OCI-LY1 (cell line): ENCODE measurements at regions not wholly inside any gene's neighbourhood (a gene's known extent, or its start where the extent isn't known, plus 50 kb on each side); places are given as distances from the start of the nearest gene placed in this dataset.

ENCODE experiments used
- H2AFZ ChIP-seq: fragments of 200-600 bp; sonication (generic), shearing (Covaris generic); 2 replicates; pipeline ENCODE4 v1.6.0; 2014; ENCODE audit warnings: antibody characterized with exemption, mild to moderate bottlenecking, low read length
- H3F3A ChIP-seq: fragments of 200-600 bp; sonication (generic), shearing (Covaris generic); 2 replicates; pipeline ENCODE4 v1.6.0; 2014; ENCODE audit warnings: mild to moderate bottlenecking, antibody characterized with exemption, low read length, moderate library complexity; ENCODE audit not compliant: insufficient read depth
- H3K27ac ChIP-seq: fragments of 200-600 bp; sonication (generic); 2 replicates; pipeline ENCODE4 v1.5.1; 2014; ENCODE audit warnings: low read length, mixed run types, mild to moderate bottlenecking, low read depth; ENCODE audit not compliant: poor library complexity, severe bottlenecking
- H3K27me3 ChIP-seq: fragments of 200-600 bp; sonication (generic); 2 replicates; pipeline ENCODE4 v1.6.0; 2014; ENCODE audit warnings: antibody characterized with exemption, mild to moderate bottlenecking, low read length, moderate library complexity; ENCODE audit not compliant: insufficient read depth
- H3K36me3 ChIP-seq: fragments of 200-600 bp; sonication (generic); 2 replicates; pipeline ENCODE4 v1.6.1; 2014; ENCODE audit warnings: mild to moderate bottlenecking, antibody characterized with exemption, low read length, moderate library complexity, mixed read lengths; ENCODE audit not compliant: insufficient read depth
- H3K4me1 ChIP-seq: fragments of 200-600 bp; sonication (generic); 2 replicates; pipeline ENCODE4 v1.5.1; 2014; ENCODE audit warnings: mild to moderate bottlenecking, low read length, moderate library complexity; ENCODE audit not compliant: insufficient read depth, severe bottlenecking
- H3K4me2 ChIP-seq: fragments of 200-600 bp; sonication (generic), shearing (Covaris generic); 2 replicates; pipeline ENCODE4 v1.6.1; 2014; ENCODE audit warnings: low read length
- H3K4me3 ChIP-seq: fragments of 200-600 bp; sonication (generic); 2 replicates; pipeline ENCODE4 v1.5.1; 2014; ENCODE audit warnings: low read length, low read depth, mild to moderate bottlenecking, mixed read lengths; ENCODE audit not compliant: poor library complexity, severe bottlenecking
- H3K79me2 ChIP-seq: fragments of 200-600 bp; shearing (Covaris generic); 2 replicates; pipeline ENCODE4 v1.6.1; 2016; ENCODE audit warnings: mixed run types, low read length, mixed read lengths; ENCODE audit not compliant: insufficient read depth
- H3K9ac ChIP-seq: fragments of 200-600 bp; sonication (generic), shearing (Covaris generic); 2 replicates; pipeline ENCODE4 v1.6.1; 2014; ENCODE audit warnings: mild to moderate bottlenecking, low read length, mixed read lengths
- H3K9me2 ChIP-seq: fragments of 200-600 bp; sonication (generic), shearing (Covaris generic); 2 replicates; pipeline ENCODE4 v1.6.1; 2014; ENCODE audit warnings: low read depth, mild to moderate bottlenecking, low read length, mixed read lengths
- H3K9me3 ChIP-seq: fragments of 200-600 bp; shearing (Covaris generic); 2 replicates; pipeline ENCODE4 v1.6.1; 2014; ENCODE audit warnings: low read length, mixed read lengths
- H4K20me1 ChIP-seq: fragments of 200-600 bp; sonication (generic), shearing (Covaris generic); 2 replicates; pipeline ENCODE4 v1.6.0; 2016; ENCODE audit warnings: mild to moderate bottlenecking, low read length; ENCODE audit not compliant: insufficient read depth
- CTCF ChIP-seq: fragments of 200-600 bp; sonication (generic), shearing (Covaris generic); IDR thresholded peaks from 2 replicates; pipeline ENCODE4 v1.5.1; 2017; ENCODE audit warnings: mild to moderate bottlenecking, antibody characterized with exemption, low read length, moderate library complexity, mixed read lengths
- EZH2 ChIP-seq: fragments of 200-600 bp; sonication (generic), shearing (Covaris generic); IDR thresholded peaks from 2 replicates; pipeline ENCODE4 v1.8.0; 2017; ENCODE audit warnings: borderline replicate concordance, mixed run types, mild to moderate bottlenecking, antibody characterized with exemption, low read length, moderate library complexity, mixed read lengths

DNA sequence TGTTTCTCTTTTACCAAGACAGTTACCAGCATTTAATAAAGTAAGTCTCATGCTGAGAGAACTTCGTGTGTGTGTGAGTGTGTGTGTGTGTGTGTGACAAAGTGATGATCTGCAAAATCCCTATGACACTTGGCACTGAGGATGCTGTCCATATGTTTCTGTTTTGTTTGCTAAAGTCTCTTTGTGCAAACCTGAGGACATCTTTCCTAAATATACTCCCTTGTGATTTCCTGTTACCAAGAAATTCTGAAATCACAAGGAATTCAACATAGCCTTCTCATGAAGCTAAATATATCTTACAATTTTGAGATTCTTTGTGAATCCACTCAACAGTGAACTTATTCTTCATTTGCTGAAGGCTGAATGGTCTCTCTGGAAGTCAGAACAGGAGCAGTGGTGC, 1359.7 kb upstream of the NRXN1 start:
- H3K4me1 ChIP-seq: no peaks in the 10 kb centered on the region
- H3K9ac ChIP-seq: no peak overlapping the region
- no peaks in the 10 kb centered on the region for H3K27me3 ChIP-seq
- H3F3A ChIP-seq: no peaks in the 10 kb centered on the region
- H3K4me3 ChIP-seq: no peak overlapping the region
- no peaks in the 10 kb centered on the region for H3K36me3 ChIP-seq
- H3K9me3 ChIP-seq: no peaks in the 10 kb centered on the region
- no peaks in the 10 kb centered on the region for H3K9me2 ChIP-seq
- TF ChIP-seq EZH2: no peak
- no peak for TF ChIP-seq CTCF
- no peaks in the 10 kb centered on the region for H3K79me2 ChIP-seq
- no peak overlapping the region for H3K27ac ChIP-seq
- no peak overlapping the region for H2AFZ ChIP-seq
- H4K20me1 ChIP-seq: no peaks in the 10 kb centered on the region
- no peak overlapping the region for H3K4me2 ChIP-seq

DNA sequence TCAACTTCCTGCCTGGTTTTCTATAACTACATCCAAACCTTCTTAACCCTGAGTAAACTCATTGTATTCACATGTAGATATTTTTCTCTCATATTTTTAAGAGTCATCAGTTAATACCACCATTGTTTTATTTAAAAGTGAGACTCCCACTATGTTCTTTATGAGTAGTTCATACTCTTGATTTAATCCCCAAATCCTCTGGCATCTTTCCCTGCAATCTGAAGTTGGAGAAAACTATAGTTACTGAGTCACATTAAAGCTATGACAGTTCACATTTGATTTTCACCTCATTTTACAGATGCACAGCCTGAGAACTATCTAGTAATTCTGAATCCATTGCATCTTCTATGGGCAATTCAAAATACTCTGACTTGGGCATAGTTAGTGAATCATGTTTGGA, 1358.7 kb upstream of the NRXN1 start:
- TF ChIP-seq EZH2 (no peak), CTCF (no peak)
- no peak overlapping the region for H3K4me3 ChIP-seq
- H3K27me3 ChIP-seq: no peaks in the 10 kb centered on the region
- H3K4me2 ChIP-seq: no peak overlapping the region
- H3F3A ChIP-seq: no peaks in the 10 kb centered on the region
- H3K36me3 ChIP-seq: no peaks in the 10 kb centered on the region
- H3K9me2 ChIP-seq: no peaks in the 10 kb centered on the region
- no peak overlapping the region for H3K27ac ChIP-seq
- H3K4me1 ChIP-seq: no peaks in the 10 kb centered on the region
- H3K9ac ChIP-seq: no peak overlapping the region
- no peaks in the 10 kb centered on the region for H3K79me2 ChIP-seq
- no peaks in the 10 kb centered on the region for H3K9me3 ChIP-seq
- H2AFZ ChIP-seq: no peak overlapping the region
- no peaks in the 10 kb centered on the region for H4K20me1 ChIP-seq

- H4K20me1 ChIP-seq: no peaks in the 10 kb centered on the region
- H3K4me2 ChIP-seq: no peak overlapping the region
- no peaks in the 10 kb centered on the region for H3K79me2 ChIP-seq
- H3F3A ChIP-seq: no peaks in the 10 kb centered on the region
- no peaks in the 10 kb centered on the region for H3K9me3 ChIP-seq
- H3K4me1 ChIP-seq: no peaks in the 10 kb centered on the region
- H3K27ac ChIP-seq: no peak overlapping the region
- no peak overlapping the region for H3K4me3 ChIP-seq
- no peak overlapping the region for H2AFZ ChIP-seq
- no peaks in the 10 kb centered on the region for H3K36me3 ChIP-seq
- no peaks in the 10 kb centered on the region for H3K9me2 ChIP-seq
- no peak overlapping the region for H3K9ac ChIP-seq
- TF ChIP-seq CTCF: no peak
- H3K27me3 ChIP-seq: no peaks in the 10 kb centered on the region
Measured at GRCh38 chr2:52387937-52388590, 1356.1 kb upstream of the NRXN1 start.
